ENCODE measurements at regions not wholly inside any gene's neighbourhood (a gene's known extent, or its start where the extent isn't known, plus 50 kb on each side); places are given as distances from the start of the nearest gene placed in this dataset.
"Not testable (repeated sequence)": the region's sequence is repeated elsewhere in the genome, so short reads cannot be mapped to it uniquely, and the experiment has no call there.

DNA sequence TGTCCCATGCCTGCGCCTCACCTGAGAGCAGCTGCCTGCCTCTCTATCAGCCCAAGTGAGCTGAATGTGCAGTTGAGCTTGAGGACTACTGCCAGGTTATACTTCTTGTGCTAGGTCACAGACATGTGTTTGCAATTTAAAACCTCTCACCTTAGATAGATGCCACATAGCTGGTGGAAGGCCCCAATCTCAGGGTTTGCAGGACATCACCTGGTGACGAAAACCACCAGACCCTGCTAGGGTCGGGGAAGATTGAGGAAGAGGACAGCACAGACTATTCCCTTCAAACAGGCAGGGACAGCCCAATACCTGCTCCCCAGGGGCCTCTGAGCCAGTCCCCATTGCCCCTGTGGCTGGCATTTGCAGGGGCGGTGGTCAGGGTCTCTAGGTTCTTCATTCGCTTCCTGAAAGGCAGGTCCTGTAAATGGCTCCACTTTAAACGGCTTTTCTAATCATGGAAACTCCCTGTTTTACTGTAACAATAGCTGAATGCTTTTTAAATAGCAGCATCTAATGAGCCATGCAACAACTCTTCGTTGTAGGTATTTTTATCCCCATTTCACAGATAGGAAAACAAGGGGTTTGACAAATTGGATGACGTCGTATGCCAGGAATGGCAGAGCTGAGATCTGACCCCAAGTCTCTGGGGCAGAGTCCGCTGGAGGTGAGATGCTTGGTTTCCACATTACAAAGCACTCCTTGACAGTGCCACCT is 80.1 kb downstream of the EMX2 start:
- Histone ChIP-seq H3K27ac (ENCODE audit: low read depth, low read length) (no peak overlapping the region), H3K27me3 (ENCODE audit: control insufficient read depth, insufficient read depth, low read length) (no peaks in the 10 kb centered on the region), H3K9me3 (ENCODE audit: control insufficient read depth, insufficient read depth, low read length) (peaks cover 14% of the 10 kb centered on the region), H3K4me3 (ENCODE audit: low read depth, low read length) (no peak overlapping the region)
- ChIA-PET CTCF (no interaction called here), POLR2A (no interaction called here)
- DNase-seq (ENCODE audit: low read depth, low spot score): no peak
- TF ChIP-seq, protein P1, sequence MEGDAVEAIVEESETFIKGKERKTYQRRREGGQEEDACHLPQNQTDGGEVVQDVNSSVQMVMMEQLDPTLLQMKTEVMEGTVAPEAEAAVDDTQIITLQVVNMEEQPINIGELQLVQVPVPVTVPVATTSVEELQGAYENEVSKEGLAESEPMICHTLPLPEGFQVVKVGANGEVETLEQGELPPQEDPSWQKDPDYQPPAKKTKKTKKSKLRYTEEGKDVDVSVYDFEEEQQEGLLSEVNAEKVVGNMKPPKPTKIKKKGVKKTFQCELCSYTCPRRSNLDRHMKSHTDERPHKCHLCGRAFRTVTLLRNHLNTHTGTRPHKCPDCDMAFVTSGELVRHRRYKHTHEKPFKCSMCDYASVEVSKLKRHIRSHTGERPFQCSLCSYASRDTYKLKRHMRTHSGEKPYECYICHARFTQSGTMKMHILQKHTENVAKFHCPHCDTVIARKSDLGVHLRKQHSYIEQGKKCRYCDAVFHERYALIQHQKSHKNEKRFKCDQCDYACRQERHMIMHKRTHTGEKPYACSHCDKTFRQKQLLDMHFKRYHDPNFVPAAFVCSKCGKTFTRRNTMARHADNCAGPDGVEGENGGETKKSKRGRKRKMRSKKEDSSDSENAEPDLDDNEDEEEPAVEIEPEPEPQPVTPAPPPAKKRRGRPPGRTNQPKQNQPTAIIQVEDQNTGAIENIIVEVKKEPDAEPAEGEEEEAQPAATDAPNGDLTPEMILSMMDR (IDR thresholded peaks at IDR 0.05; ENCODE audit: low read depth, low read length): no peak

DNA sequence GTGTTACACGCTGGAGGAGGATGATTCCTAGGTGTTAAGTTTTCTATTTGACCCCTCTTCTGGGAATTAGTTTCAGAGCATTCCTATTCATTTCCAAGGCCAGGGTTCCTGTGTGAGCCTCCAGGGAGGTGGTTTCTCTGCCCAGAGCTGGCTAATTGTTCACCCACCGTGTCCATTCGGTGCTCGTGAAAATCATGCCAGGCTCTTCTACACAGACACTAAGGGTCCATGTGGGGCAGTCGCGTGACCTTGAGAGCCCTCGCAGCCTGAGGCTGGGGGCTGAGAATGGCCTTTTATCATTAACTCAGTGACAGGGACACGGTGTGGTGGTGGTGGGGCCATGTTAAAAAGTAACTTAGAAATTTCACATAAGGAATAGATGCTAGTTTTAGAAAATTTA is 83.7 kb downstream of the EMX2 start:
- peaks cover 14% of the 10 kb centered on the region for H3K9me3 ChIP-seq (ENCODE audit: control insufficient read depth, insufficient read depth, low read length)
- DNase-seq (ENCODE audit: low read depth, low spot score): no peak
- no peak overlapping the region for H3K27ac ChIP-seq (ENCODE audit: low read depth, low read length)
- H3K27me3 ChIP-seq (ENCODE audit: control insufficient read depth, insufficient read depth, low read length): no peaks in the 10 kb centered on the region
- no peak overlapping the region for H3K4me3 ChIP-seq (ENCODE audit: low read depth, low read length)
- ChIA-PET CTCF (no interaction called here), POLR2A (no interaction called here)
- TF ChIP-seq, protein P1 (IDR thresholded peaks at IDR 0.05; ENCODE audit: low read depth, low read length): no peak

DNA sequence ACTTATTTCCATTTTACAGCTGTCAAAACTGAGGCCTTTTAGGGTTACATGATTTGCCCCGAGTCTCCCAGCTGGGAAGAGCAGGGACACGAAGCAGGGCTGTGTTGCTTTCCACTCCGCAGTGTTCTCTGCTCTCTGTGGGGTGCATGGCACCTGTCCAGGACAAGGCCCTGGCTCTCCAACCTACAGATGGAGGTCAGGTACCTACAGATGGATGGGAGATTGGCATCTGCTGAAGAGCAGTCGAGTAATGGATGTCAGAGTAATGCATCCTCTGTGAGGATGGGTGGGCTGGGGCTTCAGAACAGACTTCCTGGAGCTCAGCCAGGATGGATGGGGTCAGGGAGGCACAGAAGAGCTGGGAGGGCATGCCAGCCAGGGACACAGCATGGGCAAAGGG is 85.0 kb downstream of the EMX2 start:
- no peak for DNase-seq (ENCODE audit: low read depth, low spot score)
- no peak overlapping the region for H3K27ac ChIP-seq (ENCODE audit: low read depth, low read length)
- peaks cover 23% of the 10 kb centered on the region for H3K9me3 ChIP-seq (ENCODE audit: control insufficient read depth, insufficient read depth, low read length)
- ChIA-PET POLR2A (no interaction called here), CTCF (no interaction called here)
- TF ChIP-seq, protein P1 (IDR thresholded peaks at IDR 0.05; ENCODE audit: low read depth, low read length): no peak
- H3K4me3 ChIP-seq (ENCODE audit: low read depth, low read length): no peak overlapping the region
- H3K27me3 ChIP-seq (ENCODE audit: control insufficient read depth, insufficient read depth, low read length): no peaks in the 10 kb centered on the region

DNA sequence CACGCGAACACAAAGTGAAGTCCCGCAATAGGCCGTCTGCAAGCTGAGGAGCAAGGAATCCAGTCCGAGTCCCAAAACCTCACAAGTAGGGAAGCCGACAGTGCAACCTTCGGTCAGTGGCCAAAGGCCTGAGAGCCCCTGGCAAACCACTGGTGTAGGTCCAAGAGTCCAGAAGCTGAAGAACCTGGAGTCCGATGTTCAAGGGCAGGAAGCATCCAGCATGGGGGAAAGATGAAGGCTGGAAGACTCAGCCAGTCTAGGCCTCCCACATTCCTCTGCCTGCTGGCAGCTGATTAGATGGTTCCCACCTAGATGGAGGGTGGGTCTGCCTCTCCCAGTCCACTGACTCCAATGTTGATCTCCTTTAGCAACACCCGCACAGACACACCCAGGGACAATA is 87.2 kb downstream of the EMX2 start:
- CTCF ChIA-PET; DNase-seq (ENCODE audit: low read depth, low spot score); H3K27ac ChIP-seq (ENCODE audit: low read depth, low read length); POLR2A ChIA-PET; H3K4me3 ChIP-seq (ENCODE audit: low read depth, low read length); H3K27me3 ChIP-seq (ENCODE audit: control insufficient read depth, insufficient read depth, low read length): not testable (repeated sequence)
- H3K9me3 ChIP-seq (ENCODE audit: control insufficient read depth, insufficient read depth, low read length): peaks cover 31% of the 10 kb centered on the region

DNA sequence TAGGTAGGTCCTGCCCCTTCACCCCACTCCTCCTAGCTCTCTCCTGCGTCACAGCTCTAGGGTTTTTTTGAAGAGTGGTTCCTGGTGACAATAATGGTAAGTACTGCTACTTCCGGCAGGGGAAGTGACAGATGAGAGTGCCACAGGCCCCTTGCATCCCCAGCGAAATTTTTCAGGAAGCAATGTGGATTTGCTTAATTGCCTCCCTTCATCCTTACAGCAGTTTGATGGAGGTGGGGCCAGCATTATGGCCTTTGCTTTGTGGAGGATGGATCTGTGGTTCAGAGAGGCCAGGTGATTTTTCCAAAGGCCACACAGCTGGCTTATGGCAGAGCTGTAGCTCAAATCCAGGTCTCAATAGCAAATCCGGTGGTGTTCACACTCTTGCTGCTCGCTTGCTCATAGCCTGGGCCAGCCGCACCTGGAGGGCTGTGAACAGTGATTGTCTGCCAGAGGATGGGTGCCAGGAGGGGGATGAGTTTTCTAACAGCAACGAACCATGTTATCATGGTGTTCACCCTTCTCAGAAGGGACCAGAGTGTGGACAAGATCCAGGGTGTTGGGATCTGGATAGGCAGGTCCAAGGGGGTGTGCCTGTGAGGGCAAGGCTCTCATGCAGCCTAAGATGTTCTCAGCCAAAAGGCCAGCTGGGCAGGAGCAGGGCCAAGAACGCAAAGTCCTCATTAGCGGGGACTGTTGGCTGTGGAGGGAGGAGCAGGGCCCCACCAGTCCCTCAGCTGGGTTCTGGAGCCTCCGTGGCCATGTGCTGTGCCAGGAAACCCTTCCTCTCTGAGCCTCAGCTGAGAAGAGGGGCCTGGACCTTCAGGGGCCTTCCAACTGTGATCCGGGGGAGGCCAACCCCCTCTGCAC is 89.0 kb downstream of the EMX2 start:
- ChIA-PET CTCF (no interaction called here), POLR2A (no interaction called here)
- DNase-seq (ENCODE audit: low read depth, low spot score): no peak
- TF ChIP-seq, protein P1 (IDR thresholded peaks at IDR 0.05; ENCODE audit: low read depth, low read length): no peak
- no peak overlapping the region for H3K4me3 ChIP-seq (ENCODE audit: low read depth, low read length)
- peaks cover 29% of the 10 kb centered on the region for H3K9me3 ChIP-seq (ENCODE audit: control insufficient read depth, insufficient read depth, low read length)
- no peak overlapping the region for H3K27ac ChIP-seq (ENCODE audit: low read depth, low read length)
- H3K27me3 ChIP-seq (ENCODE audit: control insufficient read depth, insufficient read depth, low read length): no peaks in the 10 kb centered on the region

Data from AG04450 (cell line).